ENCODE measurements at regions not wholly inside any gene's neighbourhood (a gene's known extent, or its start where the extent isn't known, plus 50 kb on each side); places are given as distances from the start of the nearest gene placed in this dataset.

DNA sequence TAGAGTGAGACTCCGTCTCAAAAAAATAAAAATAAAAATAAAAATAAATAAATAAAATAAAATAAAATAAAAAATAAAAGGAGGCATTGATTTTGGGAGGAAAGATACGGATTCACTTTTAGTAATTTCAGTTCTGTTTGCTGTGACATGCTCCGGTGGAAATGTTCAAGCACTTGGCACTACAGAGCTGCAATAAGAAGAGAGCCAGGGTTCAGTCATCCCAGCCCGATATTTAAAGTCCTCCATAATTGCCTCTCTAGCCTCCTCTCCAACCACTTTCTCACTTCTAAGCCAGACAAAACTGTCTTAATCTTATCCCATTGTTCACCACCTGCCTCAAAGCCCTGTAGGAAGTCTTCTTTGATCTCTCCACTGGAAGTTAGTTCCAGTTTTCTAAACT lies 55.0 kb upstream of the MACF1 start:
- ATAC-seq (replicated peaks; ENCODE audit: extremely low read depth, poor library complexity, severe bottlenecking) = no peak
- no peak overlapping the region for H3K27ac Mint-ChIP-seq (ENCODE audit: low read depth)
- no peaks in the 10 kb centered on the region for H3K4me1 Mint-ChIP-seq
- no peak overlapping the region for H3K4me3 Mint-ChIP-seq
- peaks cover under 1% of the 10 kb centered on the region for H3K36me3 Mint-ChIP-seq (ENCODE audit: insufficient read depth)
- DNase-seq (ENCODE audit: low spot score in 2 of 2) = no peak
- peaks cover 27% of the 10 kb centered on the region for H3K27me3 Mint-ChIP-seq
- H3K9me3 Mint-ChIP-seq = no peaks in the 10 kb centered on the region

DNA sequence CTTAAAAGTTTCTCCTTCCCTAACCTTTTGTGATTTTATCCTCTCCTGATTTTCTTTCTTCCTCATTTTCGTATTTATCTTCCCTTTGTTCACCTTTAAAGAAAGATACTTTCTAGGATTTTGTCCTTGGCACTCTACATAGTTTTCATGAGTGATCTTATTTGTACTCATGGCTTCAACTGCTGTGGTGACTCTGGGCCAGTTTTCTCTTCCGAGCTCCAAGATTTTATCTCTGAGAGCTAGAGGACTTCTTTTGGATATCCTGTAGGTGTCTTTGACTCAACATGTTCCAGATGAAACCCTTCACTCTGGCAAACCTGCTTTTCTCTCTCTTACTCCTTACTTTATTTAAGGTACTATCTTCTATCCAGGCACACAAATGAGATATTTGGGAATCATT lies 53.7 kb upstream of the MACF1 start:
- Mint-ChIP-seq H3K4me1 (peaks cover 6% of the 10 kb centered on the region), H3K36me3 (ENCODE audit: insufficient read depth) (no peaks in the 10 kb centered on the region), H3K27me3 (peaks cover 27% of the 10 kb centered on the region), H3K27ac (ENCODE audit: low read depth) (no peak overlapping the region), H3K9me3 (no peaks in the 10 kb centered on the region), H3K4me3 (no peak overlapping the region)
- ATAC-seq (replicated peaks; ENCODE audit: extremely low read depth, poor library complexity, severe bottlenecking) (no peak), DNase-seq (ENCODE audit: low spot score in 2 of 2) (no peak)

DNA sequence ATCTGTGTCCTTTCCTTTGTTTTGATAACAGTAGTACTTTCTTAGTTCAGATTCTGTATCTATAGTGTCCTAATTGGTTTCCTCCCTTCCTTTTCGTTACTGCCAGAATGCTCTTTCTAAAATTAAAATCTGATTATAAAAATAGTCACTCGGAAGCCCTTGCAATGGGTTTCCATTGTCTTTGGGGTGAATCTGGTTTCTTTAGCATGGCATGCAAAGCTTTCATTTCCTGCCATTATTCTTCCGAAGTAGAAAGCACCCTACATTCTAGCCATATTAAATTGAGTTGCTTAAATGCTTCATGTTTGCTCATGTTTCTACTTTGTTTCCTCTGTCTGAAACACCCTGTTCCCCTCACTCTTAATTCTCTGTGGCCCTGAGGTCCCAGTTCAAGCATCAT lies 53.2 kb upstream of the MACF1 start:
- peaks cover 6% of the 10 kb centered on the region for H3K4me1 Mint-ChIP-seq
- ATAC-seq (replicated peaks; ENCODE audit: extremely low read depth, poor library complexity, severe bottlenecking) (no peak), DNase-seq (ENCODE audit: low spot score in 2 of 2) (no peak)
- H3K36me3 Mint-ChIP-seq (ENCODE audit: insufficient read depth) = no peaks in the 10 kb centered on the region
- no peaks in the 10 kb centered on the region for H3K9me3 Mint-ChIP-seq
- H3K27ac Mint-ChIP-seq (ENCODE audit: low read depth) = no peak overlapping the region
- no peak overlapping the region for H3K4me3 Mint-ChIP-seq
- H3K27me3 Mint-ChIP-seq = peaks cover 27% of the 10 kb centered on the region

DNA sequence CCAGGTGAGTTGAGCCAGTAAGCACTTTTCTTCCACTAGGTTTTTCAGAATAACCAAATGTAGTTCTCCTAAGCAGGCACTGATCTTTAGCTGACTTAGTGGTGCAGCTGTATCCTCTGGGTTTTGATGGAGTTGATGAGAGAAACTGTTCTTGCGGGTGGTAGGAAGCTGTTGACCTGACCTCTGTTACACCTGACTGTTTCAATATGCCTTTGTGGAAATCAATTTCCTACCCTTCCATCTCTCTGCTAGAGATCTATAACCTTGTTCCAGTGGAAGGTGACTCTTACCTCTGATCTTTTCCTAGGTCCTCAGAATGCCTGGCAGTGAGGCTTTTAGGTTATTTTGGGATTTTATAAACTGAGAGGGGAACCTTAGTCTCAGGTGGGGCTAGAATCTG lies 51.6 kb upstream of the MACF1 start:
- ATAC-seq (replicated peaks; ENCODE audit: extremely low read depth, poor library complexity, severe bottlenecking) = no peak
- DNase-seq (ENCODE audit: low spot score in 2 of 2) = no peak
- no peak overlapping the region for H3K4me3 Mint-ChIP-seq
- no peak overlapping the region for H3K27ac Mint-ChIP-seq (ENCODE audit: low read depth)
- H3K4me1 Mint-ChIP-seq = peaks cover 6% of the 10 kb centered on the region
- H3K9me3 Mint-ChIP-seq = no peaks in the 10 kb centered on the region
- no peaks in the 10 kb centered on the region for H3K36me3 Mint-ChIP-seq (ENCODE audit: insufficient read depth)
- peaks cover 16% of the 10 kb centered on the region for H3K27me3 Mint-ChIP-seq

DNA sequence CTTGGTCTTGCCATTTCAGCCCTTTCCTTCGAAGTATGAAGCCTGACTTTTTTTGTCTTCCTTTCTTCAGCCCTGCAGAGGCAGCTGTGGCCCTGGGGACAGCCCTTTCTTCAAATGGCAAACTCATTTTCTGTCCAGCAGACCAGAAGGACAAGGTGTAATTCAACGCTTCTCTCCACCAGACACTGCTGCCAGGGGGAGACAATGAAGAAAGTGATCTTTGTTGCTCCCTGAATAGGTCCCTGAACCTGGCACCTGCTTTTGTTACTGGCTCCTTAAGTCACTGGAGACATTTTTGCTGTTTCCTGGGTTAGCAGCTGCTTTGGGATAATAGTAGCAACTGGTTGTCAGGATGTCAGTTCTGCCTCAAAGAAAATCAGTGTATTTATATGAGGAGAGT lies 50.8 kb upstream of the MACF1 start:
- Mint-ChIP-seq H3K4me1 (peaks cover 6% of the 10 kb centered on the region), H3K27ac (ENCODE audit: low read depth) (no peak overlapping the region), H3K27me3 (peaks cover 13% of the 10 kb centered on the region), H3K9me3 (no peaks in the 10 kb centered on the region), H3K4me3 (no peak overlapping the region), H3K36me3 (ENCODE audit: insufficient read depth) (no peaks in the 10 kb centered on the region)
- ATAC-seq (replicated peaks; ENCODE audit: extremely low read depth, poor library complexity, severe bottlenecking) (no peak), DNase-seq (ENCODE audit: low spot score in 2 of 2) (no peak)

DNA sequence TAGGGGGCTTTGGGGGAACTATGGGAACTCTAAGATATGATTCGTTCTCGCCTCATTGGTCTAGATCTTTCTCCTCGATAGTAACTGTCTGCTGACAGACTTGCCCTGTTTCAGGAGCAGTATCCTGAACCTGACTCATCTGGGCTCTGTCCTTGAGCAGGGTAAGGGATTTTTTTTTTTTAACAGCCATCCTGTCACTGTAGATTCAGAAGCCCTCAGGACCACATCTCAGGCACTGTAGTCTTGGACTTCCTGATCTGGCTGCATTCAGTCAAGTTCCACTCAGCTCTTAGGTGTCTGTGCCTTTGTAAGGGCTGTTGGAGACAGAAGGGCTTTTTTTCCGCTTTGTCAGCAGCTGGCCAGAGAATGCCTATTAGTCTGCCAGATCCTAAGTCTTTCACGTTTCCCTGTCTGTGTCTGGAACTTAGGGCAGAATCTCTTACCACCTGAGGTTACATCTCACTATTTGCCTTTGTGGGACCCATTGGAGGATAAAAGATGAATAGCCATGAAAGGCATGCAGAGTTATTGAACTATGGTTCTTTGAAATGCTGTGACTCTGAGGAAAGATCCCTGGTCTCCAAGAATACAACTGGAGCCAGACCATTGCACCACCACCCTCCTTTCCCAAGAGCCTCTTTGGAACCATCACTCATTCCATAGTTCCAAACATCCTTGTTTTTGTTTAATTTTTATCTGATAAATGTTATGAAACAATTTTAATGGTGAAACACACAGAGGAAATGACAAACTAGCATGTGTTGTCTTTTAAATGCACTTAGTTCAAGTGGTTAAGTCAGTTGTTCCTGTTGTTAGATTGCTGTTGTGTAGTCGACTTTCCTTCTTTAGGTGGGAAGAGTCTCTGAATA lies 49.7 kb upstream of the MACF1 start:
- no peak overlapping the region for H3K4me3 Mint-ChIP-seq
- no peaks in the 10 kb centered on the region for H3K9me3 Mint-ChIP-seq
- no peak for ATAC-seq (replicated peaks; ENCODE audit: extremely low read depth, poor library complexity, severe bottlenecking)
- H3K36me3 Mint-ChIP-seq (ENCODE audit: insufficient read depth) = no peaks in the 10 kb centered on the region
- H3K27me3 Mint-ChIP-seq = peaks cover 7% of the 10 kb centered on the region
- DNase-seq (ENCODE audit: low spot score in 2 of 2) = no peak
- no peak overlapping the region for H3K27ac Mint-ChIP-seq (ENCODE audit: low read depth)
- peaks cover 6% of the 10 kb centered on the region for H3K4me1 Mint-ChIP-seq
